ENCODE measurements at regions not wholly inside any gene's neighbourhood (a gene's known extent, or its start where the extent isn't known, plus 50 kb on each side); places are given as distances from the start of the nearest gene placed in this dataset.
A peak's percentile ranks its signal among the peaks of the same experiment; 100 is the strongest.

DNA sequence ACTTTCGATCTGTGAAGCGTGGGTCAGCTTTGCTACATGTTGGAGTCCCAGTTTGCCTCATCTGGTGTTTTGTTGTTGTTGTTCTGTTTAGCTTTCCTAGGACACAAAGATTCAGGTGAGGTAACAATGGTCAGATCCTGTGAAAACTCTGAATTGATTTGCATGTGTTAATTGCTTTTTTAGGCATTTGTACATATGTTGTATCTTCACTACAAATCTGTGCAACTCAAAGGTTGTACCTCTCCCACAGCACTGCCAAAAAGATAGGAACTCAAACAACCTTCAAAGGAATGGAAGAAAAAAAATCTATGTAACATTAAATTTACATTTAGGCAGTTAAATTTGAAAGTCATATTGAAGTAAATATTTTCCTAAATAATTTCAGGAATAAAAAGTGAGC lies 518.5 kb upstream of the TENM4 start:
- DNase-seq: no peak

DNA sequence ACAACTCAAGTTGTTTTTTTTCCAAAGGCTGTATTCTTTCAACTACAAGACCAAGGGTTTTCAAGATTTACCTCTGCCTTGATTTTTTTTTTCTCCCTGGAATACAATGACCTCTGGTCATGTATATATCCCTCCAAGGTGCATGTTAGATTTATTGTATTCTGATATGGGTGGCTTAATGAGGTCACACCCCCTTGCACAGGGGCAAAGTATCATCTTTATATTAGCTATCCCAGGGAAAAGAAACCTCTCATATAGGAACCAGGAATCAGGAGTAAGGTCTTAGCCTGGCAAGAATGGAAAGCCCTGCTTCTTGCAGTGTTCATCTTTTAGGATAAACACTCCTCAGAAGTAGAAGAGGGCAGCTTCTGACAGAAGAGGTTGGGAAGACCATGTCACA lies 516.9 kb upstream of the TENM4 start:
- no peak for DNase-seq

DNA sequence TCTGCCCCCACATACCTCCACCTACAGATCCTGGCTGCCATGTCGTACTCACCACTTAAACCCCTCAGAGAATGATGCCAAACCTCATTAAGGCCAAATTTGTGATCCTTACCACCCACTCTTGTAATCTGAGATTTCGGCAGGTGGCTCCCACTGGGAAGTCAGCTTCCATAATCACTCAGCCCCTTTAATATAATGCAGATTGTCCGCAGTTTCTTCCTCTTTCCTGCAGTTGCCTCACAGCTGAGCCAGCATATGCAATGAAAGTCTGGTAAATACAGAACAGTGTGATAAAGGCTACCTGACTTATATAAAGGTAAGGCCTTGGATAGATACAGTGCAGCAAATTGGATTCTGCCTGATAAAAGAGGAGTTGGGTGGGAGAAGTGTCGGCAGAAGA lies 515.2 kb upstream of the TENM4 start:
- DNase-seq: no peak

DNA sequence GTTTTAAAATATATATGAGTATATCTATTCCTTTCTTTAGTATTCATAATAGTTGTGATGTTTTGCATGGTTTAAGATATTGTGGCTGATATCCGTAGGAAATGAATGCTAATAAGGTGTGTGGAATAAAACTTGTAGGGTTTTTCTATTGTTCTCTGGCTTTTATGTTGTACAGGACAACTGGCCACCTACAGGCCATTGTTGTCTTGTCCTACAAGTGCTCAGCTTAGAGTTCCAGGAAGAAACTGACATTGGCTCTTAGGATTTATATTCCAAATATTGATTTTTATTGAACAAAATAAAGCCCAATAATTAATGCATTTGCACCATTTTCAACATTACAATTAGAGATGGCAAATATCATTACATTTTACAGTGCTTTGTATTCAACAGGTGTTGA lies 512.8 kb upstream of the TENM4 start:
- DNase-seq: no peak

DNA sequence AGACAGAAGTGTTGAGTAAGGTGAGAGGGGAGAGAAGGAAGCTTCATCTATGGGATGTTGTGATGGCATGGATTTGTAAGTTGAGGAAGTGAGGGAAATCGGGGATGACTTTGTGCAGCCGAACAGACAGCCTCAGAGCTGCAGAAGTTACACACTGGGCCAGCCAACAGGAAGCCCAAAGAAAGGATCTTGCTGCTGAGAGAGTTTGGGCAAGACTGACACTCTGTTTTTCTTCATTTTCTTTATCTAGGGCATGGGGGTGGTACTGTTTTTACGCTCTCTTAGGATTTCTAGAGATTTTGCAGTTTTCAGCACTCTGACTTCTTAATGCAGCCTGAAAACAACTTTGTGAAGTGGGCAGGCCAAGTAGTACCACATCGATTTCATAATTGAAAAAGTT lies 509.9 kb upstream of the TENM4 start:
- no peak for DNase-seq

DNA sequence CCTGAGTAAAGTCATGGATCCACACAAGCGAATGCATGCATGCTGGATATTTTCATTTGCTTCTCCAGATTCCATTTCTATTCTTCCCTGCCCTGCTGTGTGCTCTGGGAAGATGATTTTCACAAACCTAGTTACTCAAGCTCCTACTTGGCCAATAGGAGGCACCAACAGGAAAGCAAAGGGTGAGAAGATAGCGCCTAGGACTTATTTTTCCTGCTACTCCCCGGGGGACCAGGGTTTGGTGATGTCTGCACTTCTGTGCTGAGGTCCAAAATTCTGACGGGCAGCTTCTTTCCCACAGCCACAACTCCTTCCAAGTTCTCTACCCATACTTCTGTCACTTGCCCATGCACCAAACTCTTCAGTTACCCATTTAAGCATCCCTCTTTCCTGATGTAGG lies 509.3 kb upstream of the TENM4 start:
- no peak for DNase-seq

DNA sequence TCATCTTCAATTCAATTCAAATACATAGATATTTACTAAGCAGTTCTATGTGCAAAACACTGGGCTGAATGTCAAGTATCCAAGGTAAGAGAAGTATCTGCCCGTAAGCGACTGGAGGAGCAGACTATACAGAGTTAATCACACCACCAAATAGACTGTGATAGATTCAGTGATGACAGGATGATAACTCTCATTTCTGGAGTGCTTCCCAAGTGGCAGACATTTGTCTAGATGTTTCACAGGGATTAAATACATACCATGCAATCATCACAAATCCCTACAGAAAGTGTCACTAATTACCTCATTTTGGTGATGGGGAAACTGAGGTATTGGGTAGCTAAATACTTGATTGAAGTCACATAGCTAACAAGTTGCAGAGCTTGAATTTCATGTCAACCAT lies 508.7 kb upstream of the TENM4 start:
- DNase-seq: no peak

DNA sequence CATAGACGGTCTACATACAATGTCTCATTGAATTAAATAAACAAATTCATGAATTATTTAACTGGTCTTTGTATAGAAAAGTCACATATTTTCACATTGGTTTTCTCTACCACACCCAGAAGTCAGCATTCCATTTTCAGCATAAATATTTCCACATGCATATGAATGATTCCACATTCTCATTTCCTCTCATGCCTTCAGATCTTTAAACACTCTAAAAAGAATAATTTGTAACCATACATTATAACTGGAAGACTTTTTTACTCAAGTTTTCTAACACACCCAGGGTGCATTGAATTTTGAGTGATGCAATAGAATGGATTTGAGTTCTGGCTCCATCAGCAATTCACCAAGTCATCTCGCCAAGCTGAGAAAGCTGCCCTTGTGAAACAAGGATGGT lies 501.8 kb upstream of the TENM4 start:
- DNase-seq: no peak

DNA sequence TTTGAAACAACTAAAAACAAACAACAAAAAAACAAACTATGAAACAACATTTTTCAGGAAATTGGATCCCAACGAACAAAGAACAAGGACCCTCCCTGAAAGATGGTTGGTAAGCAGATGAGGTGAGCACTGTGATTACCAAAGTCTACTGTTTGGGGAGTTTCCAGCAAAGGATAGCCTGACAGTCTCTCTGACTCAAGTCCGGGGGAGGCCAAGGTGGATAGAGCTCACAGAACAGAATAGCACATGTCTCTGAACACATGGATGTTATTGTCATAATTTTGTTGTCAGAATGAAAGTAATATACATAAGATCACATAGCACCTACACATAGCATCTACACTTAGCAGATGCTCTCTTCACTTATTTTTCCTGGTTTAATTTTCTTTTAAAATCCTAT lies 501.3 kb upstream of the TENM4 start:
- no peak for DNase-seq

DNA sequence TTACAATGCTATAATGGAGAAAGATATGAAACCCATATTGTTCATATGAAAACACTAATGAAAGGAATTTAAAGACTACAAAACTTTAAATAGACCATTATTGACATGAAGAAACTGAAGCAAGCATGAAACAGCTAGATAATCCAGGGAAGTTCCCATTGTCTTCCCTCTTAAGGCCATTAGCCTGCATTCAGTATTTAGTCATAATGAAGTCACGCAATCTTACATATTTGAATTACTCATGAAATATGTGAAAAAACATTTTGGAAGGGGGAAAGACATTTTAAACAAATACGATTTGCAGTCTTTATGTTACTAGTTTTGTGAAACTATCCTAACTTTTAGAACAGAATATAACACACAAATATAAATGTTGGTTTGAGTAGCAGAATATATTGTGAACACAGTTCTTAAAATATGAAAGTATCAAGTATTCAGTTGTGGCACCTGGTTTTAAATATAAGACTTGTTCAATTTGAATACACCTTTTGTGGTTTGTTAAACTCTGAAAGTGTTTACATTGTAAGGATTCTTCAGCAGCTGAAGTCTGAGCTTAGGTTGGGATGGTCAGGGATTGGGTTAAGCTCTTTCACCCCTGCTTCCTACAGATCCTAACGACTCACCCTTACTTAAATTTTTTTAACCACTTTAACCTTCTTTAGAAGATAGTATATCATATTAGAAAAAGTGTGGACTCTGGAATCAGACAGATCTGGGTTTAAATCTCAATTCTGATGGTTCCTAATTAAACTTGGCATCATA lies 500.3 kb upstream of the TENM4 start:
- peak; percentile 26 for DNase-seq

DNA sequence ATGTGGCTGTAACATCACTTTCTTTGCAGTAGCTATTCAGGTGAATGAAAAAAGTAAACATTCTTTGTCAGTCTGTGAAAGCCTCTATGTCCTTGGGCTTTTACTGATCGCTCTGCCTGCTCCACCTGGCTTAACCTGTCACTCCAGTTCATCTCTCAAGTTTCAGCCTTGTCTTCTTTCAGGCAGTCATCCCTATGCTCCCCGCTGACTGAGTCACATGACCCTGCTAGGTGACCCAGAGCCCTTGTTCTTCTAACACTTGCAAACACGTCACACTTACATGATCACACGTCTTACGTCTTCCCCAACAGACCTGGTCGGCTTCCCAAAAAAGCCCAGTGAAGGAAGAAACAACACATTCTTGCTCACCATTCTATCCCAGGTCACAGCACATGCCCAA lies 499.3 kb upstream of the TENM4 start:
- DNase-seq: no peak

DNA sequence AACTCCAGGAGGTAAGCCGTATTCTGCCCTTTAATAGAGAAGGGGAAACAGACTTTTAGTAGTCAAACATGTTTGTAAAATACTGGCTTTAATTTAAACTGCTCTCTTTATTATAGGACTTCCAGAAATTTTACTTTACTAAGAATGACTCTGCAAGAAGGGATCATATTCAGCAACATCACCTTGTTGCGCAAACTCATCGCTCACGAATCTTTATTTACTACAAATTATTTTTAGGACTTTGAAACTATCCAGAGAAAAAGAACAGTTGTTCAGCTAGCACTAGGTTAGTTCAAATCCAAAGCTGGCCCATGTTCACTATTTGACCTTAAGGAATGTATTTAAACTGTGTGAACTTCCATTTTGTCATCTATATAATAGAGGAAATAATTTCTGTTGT lies 498.3 kb upstream of the TENM4 start:
- no peak for DNase-seq

DNA sequence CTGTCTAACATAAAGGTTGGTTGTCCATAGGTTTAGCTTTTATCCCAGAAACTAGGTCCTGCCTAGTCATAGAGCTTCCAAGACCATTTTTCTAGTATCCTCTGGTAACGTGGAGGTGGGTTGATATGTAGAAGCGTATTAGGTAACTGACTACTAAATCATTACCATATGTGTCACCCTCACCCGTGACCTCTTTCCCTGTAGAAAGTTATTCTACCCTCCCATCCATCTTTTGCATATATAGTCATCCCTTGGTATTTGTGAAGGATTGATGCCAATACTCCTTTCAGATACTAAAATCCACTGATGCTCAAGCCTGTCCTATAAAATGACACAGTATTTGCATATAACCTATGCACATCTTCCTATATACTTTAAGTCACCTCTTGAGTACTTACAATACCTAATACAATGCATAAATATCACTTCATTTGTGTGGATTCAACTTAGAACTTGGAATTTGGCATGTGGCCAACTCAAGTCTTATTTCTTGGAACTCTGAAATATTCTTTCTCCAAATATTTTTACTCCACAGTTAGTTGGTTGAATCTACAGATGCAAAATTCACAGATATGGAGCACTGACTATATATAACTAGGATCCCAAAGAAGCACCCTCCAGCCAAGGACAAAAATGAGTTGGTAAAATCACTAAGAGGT lies 497.0 kb upstream of the TENM4 start:
- peak; percentile 6 for DNase-seq

DNA sequence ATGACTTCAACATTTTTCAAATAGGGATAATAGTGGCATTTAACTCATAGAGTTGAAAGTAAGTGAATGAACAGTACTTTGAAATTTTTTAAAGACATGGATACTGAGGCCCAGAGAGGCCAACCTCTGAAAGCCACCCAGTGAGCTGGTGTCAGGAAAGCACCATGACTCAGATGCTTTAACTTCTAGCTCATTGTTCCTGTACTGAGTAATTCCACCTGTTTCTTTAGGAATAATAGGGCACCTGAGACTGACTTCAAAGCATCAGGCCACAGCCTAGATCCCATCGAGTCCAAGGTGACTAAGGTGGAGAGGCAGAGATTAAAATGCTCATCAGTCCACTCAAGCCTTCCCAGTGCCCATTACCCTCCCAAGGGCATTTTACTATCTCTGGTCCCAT lies 491.8 kb upstream of the TENM4 start:
- DNase-seq: no peak

DNA sequence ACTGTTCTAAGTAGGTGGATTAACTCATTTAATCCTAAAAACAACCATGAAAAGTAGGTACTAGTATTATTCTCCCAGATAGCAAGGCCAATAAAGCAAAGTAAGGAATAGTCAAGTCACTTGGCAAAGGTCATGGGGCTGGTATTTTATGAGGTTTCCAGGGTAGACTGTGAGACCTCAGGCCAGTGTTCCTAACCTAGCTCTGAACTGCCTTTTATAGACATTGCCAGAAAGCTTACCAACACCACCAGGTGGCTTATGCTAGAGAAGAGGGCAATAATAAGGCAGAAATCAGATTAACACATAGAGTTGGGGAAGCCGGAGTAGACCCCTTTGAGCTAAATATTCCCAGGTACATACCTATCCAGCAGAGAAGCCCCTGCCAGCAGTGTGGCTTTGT lies 490.9 kb upstream of the TENM4 start:
- no peak for DNase-seq

DNA sequence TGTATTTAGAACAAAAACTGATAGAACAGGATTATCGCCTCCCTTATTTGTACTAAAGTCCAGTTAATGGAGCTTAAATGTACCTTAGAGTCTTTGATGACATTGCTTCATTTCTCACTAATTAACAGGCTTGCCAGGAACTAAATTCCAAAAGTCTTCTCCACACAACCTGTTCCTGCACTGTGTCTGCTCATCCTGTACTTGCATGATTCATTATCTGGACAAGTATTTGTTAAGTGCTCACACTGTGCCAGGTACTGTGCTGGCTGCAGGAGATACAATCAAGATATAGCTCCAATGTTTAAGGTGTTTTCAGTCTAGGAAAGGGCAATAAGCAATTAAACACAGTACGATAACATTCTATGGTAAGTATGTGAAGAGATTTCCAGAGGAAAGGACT lies 485.9 kb upstream of the TENM4 start:
- no peak for DNase-seq

DNA sequence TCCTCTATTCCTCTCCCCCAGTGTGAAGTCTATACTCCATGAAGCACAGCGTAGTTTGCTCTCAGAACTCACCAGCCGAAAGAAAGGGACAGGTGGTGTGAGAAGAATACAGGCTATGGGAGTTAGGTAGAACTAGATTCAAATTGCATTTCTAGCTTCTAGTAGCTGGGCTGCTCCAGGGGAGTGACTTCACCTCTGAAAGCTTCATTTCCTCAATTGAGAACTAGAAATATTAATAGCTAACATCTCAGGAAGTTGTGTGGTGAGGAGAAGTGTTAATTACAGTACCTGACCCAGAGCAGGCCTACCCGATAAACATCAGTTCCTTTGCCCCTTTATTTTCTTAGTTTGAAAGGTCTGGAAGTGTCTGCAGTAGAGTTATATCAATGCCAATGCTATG lies 484.7 kb upstream of the TENM4 start:
- DNase-seq: no peak

DNA sequence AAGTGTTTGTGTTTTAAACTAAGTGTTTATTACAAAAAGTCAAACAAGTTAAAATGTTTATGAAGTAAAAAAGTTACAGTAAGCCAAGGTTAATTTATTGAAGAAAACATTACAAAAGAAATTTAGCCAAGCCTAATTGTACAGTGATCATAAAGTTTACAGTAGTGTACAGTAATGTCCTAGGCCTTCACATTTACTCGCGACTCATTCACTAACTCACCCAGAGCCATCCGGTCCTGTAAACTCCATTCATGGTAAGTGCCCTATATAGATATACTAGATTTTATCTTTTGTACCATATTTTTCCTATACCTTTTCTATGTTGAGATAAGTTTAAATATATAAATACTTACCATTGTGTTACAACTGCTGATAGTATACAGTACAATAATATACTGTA lies 481.8 kb upstream of the TENM4 start:
- DNase-seq: no peak

DNA sequence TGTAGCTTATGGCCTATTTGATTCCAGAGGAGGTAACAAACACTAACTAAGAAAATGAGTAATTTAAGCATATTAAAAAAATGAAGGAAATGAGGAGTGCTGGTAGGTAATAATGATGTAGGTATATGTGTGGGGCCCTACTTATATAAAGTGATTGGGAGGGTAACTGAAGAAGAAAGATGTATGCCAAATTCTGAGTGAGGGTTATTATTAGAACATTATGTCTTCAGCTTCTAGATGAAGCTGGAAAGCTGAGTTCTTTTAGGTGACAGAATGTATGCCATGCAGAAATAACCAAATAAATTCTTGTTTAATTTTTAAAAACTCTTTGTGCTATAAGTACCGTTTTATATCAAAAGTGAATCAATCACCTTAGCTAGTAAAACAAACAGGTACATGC lies 479.6 kb upstream of the TENM4 start:
- DNase-seq: no peak

DNA sequence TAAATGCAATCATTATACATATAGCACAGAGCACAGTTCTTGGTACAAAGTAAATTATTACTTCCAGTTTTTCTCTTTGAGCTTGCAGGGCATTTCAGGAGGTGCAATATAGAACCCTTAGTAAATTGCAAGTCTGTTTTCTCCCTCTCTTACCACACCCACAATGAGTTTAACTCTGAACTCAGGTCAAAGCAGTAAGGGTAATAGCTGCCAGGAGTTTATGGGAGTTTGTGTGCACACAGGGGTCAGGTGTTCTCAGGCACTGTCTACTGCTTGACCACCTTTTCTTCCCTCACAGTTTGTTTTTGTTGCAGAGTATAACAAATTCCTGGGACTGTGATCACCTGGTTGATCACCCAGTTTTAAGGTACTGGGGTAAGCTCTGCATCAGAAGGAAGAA lies 478.5 kb upstream of the TENM4 start:
- DNase-seq: no peak

DNA sequence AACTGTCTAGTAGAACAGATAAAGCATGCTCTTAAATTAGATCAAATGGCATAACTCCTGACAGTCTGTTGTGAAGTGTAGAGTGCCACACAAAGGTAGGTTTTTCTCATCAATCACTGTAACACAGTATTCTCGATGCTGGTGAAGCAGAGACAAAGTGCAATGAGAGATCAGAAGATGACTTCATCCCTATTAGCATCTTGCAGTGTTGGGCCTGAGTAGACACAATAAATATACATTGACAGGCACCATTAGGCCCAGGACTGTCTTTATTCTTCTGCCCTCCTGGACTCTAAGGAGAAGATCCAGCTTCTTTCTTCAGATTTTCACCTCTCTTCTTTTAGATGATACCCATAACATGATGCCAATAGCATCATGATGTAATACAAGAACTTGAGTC lies 478.0 kb upstream of the TENM4 start:
- no peak for DNase-seq

DNA sequence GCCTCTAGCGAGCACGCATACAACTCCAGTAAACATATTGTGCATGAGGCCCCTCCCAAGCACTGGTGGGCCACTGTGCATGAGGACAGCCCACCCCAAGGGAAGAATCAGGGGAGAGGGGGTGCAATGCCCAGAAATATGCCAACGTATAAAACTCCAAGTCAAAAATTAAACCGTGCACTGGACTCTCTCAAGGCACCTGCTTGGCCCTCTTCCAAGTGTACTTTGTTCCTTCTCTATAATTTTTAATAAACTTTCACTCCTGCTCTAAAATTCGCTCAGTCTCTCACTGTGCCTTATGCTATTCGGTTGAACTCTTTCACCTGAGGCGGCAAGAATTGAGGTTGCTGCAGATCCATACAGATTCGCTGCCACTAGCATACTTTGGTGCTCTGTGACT lies 465.3 kb upstream of the TENM4 start:
- DNase-seq: no peak

DNA sequence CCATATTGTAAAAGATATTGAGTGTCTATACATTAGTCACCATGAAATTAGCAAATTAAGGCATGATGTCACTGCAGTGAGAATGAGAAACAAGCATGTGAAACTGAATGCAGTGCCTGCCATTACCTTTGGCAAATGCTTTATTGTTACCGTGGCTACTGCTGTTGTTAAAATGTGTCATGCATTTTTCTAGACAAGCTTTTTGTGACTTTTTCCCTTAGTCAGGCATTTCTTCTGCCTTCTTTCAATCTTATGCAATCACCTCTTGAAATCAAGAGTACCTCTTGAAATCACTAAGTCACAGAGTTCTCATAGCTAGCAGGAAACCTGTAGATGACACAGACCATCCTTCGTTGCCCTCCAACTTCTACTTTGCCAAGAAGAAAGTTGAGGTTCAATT lies 461.7 kb upstream of the TENM4 start:
- no peak for DNase-seq

DNA sequence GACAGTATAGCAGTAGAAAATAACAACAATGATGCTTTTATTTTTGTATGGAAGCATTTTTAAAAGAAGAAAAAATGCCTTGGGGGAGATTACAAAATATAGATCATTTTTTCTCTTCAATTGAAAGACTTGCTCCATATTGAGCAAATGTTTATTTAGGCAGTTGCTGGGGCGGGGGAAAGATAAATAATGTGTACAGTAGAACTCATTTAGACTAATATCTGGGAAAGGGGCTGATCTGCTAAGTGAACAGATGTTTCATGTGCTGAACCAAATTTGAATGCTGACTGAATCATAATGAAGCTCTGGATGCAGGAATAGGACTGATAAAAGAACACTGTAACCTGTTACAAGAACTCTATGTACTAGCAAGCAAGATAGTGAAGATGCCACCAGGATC lies 457.1 kb upstream of the TENM4 start:
- no peak for DNase-seq

DNA sequence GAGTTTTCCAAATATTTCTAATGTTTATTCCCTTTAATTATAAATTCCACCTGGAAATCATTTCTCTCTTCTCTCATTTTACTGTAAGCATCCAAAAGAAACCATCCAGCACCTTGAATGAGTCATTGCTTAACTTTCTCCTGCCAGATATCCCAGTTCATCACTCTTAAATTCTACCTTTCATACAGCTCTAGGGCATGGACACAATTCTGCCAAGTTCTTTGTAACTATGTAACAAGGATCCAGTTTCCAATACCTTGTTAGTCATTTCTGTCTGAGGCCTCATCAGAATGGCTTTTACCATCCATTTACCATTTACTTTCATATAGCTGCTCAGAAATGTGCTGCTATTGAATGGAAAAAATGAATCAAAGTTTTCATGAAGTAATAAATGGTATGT lies 455.4 kb upstream of the TENM4 start:
- DNase-seq: no peak
